Astrocyte of the cerebellum (primary cell): ENCODE measurements at regions not wholly inside any gene's neighbourhood (a gene's known extent, or its start where the extent isn't known, plus 50 kb on each side); places are given as distances from the start of the nearest gene placed in this dataset.

Experiments used
- DNase-seq: peaks from one replicate; pipeline ENCODE4 v3.0.0-alpha.2; 2011; ENCODE audit warnings: low read depth
- H3K4me3 ChIP-seq: 2 replicates; pipeline ENCODE4 v1.5.1; 2011; ENCODE audit warnings: mild to moderate bottlenecking, low read depth, low read length, moderate library complexity
- in situ Hi-C: cut with HindIII; loops from 2 replicates; pipeline ENCODE4 v1.10.0; 2017; ENCODE audit warnings: low sequenced_read_pairs
- TF ChIP-seq, protein P1 (sequence below): IDR thresholded peaks from 2 replicates; pipeline ENCODE4 v1.5.1; 2012; ENCODE audit warnings: low read length, low read depth, moderate library complexity, mild to moderate bottlenecking; ENCODE audit errors: missing control alignments

DNA sequence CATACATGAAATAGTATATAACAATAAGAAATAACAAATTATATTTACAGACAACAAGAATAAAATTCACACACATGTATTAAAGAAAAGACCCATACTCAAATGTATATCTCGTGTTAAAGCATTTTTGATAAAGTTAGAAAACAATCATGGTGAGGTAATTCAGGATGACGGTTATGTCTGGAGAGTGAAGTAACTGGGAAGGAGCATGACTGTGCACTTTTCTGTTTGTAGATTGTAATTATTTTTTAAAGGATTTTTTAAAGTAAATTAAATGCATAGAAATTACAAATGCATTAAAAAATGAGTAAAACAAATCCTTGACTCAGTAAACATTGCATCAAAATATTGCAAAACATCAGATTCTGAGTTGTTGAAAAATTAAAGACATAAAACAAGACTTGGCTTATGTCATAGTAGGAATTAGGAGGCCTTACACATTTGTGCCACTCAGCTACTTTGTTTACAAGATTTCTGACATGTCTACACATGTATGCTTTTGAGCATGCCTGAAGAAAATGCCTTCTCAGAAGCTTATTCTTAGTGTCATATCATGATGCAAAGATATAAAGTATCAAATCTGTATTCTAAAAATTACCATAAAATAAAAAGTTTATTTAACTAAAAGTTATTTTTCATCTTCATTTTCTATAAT is 1325.1 kb downstream of the SLC16A7 start:
- DNase-seq: no peak
- no peak overlapping the region for H3K4me3 ChIP-seq
- in situ Hi-C loops: no loop called here
- TF ChIP-seq, protein P1, sequence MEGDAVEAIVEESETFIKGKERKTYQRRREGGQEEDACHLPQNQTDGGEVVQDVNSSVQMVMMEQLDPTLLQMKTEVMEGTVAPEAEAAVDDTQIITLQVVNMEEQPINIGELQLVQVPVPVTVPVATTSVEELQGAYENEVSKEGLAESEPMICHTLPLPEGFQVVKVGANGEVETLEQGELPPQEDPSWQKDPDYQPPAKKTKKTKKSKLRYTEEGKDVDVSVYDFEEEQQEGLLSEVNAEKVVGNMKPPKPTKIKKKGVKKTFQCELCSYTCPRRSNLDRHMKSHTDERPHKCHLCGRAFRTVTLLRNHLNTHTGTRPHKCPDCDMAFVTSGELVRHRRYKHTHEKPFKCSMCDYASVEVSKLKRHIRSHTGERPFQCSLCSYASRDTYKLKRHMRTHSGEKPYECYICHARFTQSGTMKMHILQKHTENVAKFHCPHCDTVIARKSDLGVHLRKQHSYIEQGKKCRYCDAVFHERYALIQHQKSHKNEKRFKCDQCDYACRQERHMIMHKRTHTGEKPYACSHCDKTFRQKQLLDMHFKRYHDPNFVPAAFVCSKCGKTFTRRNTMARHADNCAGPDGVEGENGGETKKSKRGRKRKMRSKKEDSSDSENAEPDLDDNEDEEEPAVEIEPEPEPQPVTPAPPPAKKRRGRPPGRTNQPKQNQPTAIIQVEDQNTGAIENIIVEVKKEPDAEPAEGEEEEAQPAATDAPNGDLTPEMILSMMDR: no peak

DNA sequence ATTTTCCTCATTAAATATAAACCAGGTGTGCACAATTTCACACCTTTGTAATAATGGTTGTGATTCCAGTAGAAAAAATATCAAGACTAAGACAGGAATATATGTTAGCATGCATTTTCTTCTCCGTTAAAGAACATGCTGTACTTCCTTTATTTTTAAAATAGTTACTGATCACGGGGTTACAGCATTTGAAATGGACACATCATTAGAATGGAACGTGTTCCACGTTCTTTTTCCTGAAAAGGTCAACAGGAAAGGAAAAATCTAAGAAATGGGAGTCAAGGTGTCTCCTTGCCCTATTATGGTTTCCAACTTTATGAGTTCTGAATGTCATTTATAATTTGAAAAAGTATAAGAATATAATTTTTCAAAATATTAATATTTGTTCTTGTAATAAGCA is 1325.7 kb downstream of the SLC16A7 start:
- no peak overlapping the region for H3K4me3 ChIP-seq
- DNase-seq: no peak
- TF ChIP-seq, protein P1: no peak
- in situ Hi-C loops: no loop called here

DNA sequence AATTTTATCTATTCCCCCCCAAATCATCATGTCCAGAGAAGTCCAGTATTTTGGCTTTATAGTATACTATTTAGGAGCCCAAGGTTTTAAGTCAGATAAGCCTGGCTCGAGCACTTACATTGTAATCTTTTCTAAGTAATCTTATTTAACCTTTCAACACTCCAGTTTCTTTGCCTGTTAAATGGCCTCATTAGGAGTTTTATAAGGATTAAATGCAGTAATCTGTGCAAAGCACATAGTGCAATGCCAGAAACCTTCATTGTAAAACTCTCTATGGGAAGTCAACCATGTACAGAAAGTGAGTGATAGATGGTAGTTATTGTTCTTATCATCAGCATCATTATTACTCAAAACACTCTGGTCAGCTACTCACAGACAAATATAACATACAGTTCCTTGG is 1330.4 kb downstream of the SLC16A7 start:
- no peak overlapping the region for H3K4me3 ChIP-seq
- no peak for DNase-seq
- TF ChIP-seq, protein P1: no peak
- in situ Hi-C loops: no loop called here

DNA sequence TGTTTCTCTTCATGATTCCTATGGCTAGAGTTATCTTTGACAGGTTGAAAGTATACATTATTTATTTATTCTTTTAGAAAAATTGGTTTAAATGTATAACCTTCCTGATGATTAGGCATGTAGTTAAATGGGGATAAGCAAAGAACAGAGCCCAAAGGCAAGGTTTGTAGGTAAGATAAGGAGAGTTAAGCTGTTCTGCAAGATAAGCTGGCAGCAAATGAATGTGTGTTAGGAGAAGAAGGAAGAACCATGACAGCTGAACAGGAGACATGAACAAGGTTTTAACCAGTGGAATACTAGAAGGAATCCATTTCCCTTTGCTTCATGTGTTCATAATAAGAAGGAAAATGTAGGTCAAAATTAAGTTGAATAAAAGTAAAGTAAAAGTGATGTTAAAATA is 1330.1 kb upstream of the USP15 start:
- TF ChIP-seq, protein P1: no peak
- DNase-seq: no peak
- in situ Hi-C loops: no loop called here
- H3K4me3 ChIP-seq: no peak overlapping the region

DNA sequence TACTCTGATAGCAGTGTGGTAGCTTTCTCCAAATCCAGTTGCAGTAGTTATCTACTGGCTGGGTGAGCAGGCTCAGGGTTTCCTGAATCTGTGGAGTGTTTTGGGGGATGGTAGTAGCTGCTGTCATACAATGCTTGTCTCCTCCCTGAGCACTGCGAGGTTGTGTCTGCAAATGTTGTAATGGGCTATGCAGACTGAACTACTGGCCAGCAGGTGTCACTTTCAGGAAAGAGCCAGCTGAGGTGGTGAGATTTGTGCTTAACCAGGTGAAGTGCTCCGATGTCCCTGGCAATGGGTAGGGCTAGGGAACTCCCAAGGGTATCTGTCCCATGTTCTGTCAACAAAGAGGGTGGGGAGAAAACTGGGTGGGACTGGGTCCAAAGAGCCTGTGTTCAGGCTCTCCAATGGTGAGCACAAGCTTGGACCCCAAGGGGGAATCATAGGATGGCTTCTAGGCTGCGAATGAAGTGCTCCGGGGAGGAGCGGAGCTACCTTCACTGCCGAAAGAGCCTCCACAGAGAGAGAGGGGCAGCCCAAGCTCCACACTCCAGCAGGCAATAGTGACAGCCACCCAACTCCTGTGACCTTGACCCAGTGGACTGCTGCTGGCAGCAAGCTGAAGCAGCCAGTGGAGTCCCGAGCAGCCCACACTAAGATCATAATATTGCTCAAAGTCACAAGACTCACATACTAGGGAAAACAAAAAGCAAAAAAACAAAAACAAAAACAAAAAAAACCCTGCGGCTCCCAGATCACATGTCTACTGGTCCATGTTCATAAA is 1324.0 kb upstream of the USP15 start:
- in situ Hi-C loops: no loop called here
- H3K4me3 ChIP-seq: no peak overlapping the region
- TF ChIP-seq, protein P1: no peak
- no peak for DNase-seq

DNA sequence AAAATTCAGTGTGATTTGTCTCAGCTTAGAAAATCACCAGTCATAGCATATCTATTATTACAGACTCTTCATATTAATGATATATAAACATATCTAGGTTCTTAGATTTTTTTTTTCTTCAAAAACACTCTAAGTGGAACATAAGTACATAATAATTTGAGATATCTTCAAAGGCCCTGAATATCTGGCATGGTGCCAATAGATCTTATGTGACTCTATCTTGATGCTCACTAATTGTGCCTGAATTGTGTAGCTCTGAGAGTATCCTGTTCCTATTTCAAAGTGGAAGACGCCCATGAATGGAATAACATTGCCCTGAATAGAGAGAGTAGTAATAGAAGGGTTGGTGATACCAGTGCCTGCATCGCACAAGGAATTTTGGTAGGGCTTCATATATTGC is 1312.7 kb upstream of the USP15 start:
- TF ChIP-seq, protein P1: no peak
- no peak overlapping the region for H3K4me3 ChIP-seq
- no peak for DNase-seq
- in situ Hi-C loops: no loop called here
